ENCODE measurements at regions not wholly inside any gene's neighbourhood (a gene's known extent, or its start where the extent isn't known, plus 50 kb on each side); places are given as distances from the start of the nearest gene placed in this dataset.

GRCh38 chr21:39053126-39053525, 130.1 kb downstream of the PSMG1 start:
- no peak for DNase-seq

GRCh38 chr21:39052718-39053117, 130.5 kb downstream of the PSMG1 start:
- intact Hi-C loops (cut with DNase I; ENCODE audit: low total_unique reads), result no loop called here
- DNase-seq, result no peak

More at GRCh38 chr21:39053126-39053525, 130.1 kb downstream of the PSMG1 start:
- no peak for TF ChIP-seq CTCF (IDR thresholded peaks at IDR 0.05)
- H3K36me3 ChIP-seq, result no peaks in the 10 kb centered on the region
- no peaks in the 10 kb centered on the region for H3K9me3 ChIP-seq
- intact Hi-C loops (cut with DNase I; ENCODE audit: low total_unique reads), result no loop called here
- no peak overlapping the region for H3K27ac ChIP-seq
- peaks cover 0 to 14% (median 7%) of the 10 kb centered on the region in 4 donors for H3K4me1 ChIP-seq
- no peaks in the 10 kb centered on the region for H3K27me3 ChIP-seq
- no peak overlapping the region for H3K4me3 ChIP-seq

GRCh38 chr21:39051588-39051949, 131.7 kb downstream of the PSMG1 start:
- Histone ChIP-seq H3K27ac (peak overlapping the region; percentile 10 to 11), H3K4me1 (peaks cover 0 to 14% (median 7%) of the 10 kb centered on the region in 4 donors), H3K27me3 (no peaks in the 10 kb centered on the region), H3K36me3 (no peaks in the 10 kb centered on the region), H3K4me3 (no peak overlapping the region), H3K9me3 (no peaks in the 10 kb centered on the region)
- no peak for TF ChIP-seq CTCF (IDR thresholded peaks at IDR 0.05)
- intact Hi-C loops (cut with DNase I; ENCODE audit: low total_unique reads), result no loop called here
- DNase-seq, result no peak

More at GRCh38 chr21:39052718-39053117, 130.5 kb downstream of the PSMG1 start:
- no peaks in the 10 kb centered on the region for H3K9me3 ChIP-seq
- H3K4me1 ChIP-seq, result peaks cover 0 to 14% (median 7%) of the 10 kb centered on the region in 4 donors
- no peaks in the 10 kb centered on the region for H3K36me3 ChIP-seq
- no peaks in the 10 kb centered on the region for H3K27me3 ChIP-seq
- no peak for TF ChIP-seq CTCF (IDR thresholded peaks at IDR 0.05)
- H3K4me3 ChIP-seq, result no peak overlapping the region
- no peak overlapping the region for H3K27ac ChIP-seq

GRCh38 chr21:39050841-39051587, 132.2 kb downstream of the PSMG1 start:
- intact Hi-C loops (cut with DNase I; ENCODE audit: low total_unique reads), result no loop called here
- peaks cover 0 to 14% (median 7%) of the 10 kb centered on the region in 4 donors for H3K4me1 ChIP-seq
- H3K27ac ChIP-seq, result peak overlapping the region; percentile 10 to 11
- no peaks in the 10 kb centered on the region for H3K27me3 ChIP-seq
- no peak overlapping the region for H3K4me3 ChIP-seq
- H3K36me3 ChIP-seq, result no peaks in the 10 kb centered on the region
- no peaks in the 10 kb centered on the region for H3K9me3 ChIP-seq
- DNase-seq, result peak in 1 of 2 donors; percentile 56
- TF ChIP-seq CTCF (IDR thresholded peaks at IDR 0.05), result no peak

- Histone ChIP-seq H3K27me3 (no peaks in the 10 kb centered on the region), H3K4me3 (no peak overlapping the region), H3K9me3 (no peaks in the 10 kb centered on the region), H3K4me1 (peaks cover 0 to 14% (median 7%) of the 10 kb centered on the region in 4 donors), H3K27ac (no peak overlapping the region), H3K36me3 (no peaks in the 10 kb centered on the region)
- TF ChIP-seq CTCF (IDR thresholded peaks at IDR 0.05), result no peak
- intact Hi-C loops (cut with DNase I; ENCODE audit: low total_unique reads), result no loop called here
- DNase-seq, result no peak
Measured at GRCh38 chr21:39048574-39048973, 134.7 kb downstream of the PSMG1 start.
